Ishikawa (cell line): ENCODE measurements at regions not wholly inside any gene's neighbourhood (a gene's known extent, or its start where the extent isn't known, plus 50 kb on each side); places are given as distances from the start of the nearest gene placed in this dataset.

ENCODE experiments used
- CEBPB ChIP-seq: IDR thresholded peaks from 2 replicates; pipeline ENCODE4 v1.6.1; 2012
- CREB1 ChIP-seq: IDR thresholded peaks from 2 replicates; pipeline ENCODE4 v1.6.1; 2012; ENCODE audit warnings: low read depth
- EGR1 ChIP-seq: IDR thresholded peaks from 2 replicates; pipeline ENCODE4 v1.6.1; 2012
- EP300 ChIP-seq: IDR thresholded peaks from 2 replicates; pipeline ENCODE4 v1.6.1; 2012; ENCODE audit warnings: borderline replicate concordance
- FOXM1 ChIP-seq: IDR thresholded peaks from 2 replicates; pipeline ENCODE4 v1.6.1; 2012; ENCODE audit warnings: low read depth, borderline replicate concordance
- NFIC ChIP-seq: IDR thresholded peaks from 2 replicates; pipeline ENCODE4 v1.6.1; 2012
- RAD21 ChIP-seq: IDR thresholded peaks from 2 replicates; pipeline ENCODE4 v1.6.1; 2012; ENCODE audit warnings: low read depth
- TAF1 ChIP-seq: IDR thresholded peaks from 2 replicates; pipeline ENCODE4 v1.6.1; 2012; ENCODE audit warnings: low read depth, mild to moderate bottlenecking
- TCF12 ChIP-seq: IDR thresholded peaks from 2 replicates; pipeline ENCODE4 v1.6.1; 2012; ENCODE audit warnings: low read depth
- TEAD4 ChIP-seq: IDR thresholded peaks from 2 replicates; pipeline ENCODE4 v1.6.1; 2012
- YY1 ChIP-seq: IDR thresholded peaks from 2 replicates; pipeline ENCODE4 v1.6.1; 2012; ENCODE audit warnings: low read depth
- ZBTB7A ChIP-seq: IDR thresholded peaks from 2 replicates; pipeline ENCODE4 v1.6.1; 2012; ENCODE audit warnings: low read depth
- TF ChIP-seq, protein P1 (sequence below): IDR thresholded peaks from 2 replicates; pipeline ENCODE4 v1.6.1; 2012
- TF ChIP-seq, protein P2 (sequence below): IDR thresholded peaks from 2 replicates; pipeline ENCODE4 v1.6.1; 2012
- TF ChIP-seq, protein P3 (sequence below): IDR thresholded peaks from 2 replicates; pipeline ENCODE4 v1.6.1; 2012; ENCODE audit warnings: low read depth, mild to moderate bottlenecking

DNA sequence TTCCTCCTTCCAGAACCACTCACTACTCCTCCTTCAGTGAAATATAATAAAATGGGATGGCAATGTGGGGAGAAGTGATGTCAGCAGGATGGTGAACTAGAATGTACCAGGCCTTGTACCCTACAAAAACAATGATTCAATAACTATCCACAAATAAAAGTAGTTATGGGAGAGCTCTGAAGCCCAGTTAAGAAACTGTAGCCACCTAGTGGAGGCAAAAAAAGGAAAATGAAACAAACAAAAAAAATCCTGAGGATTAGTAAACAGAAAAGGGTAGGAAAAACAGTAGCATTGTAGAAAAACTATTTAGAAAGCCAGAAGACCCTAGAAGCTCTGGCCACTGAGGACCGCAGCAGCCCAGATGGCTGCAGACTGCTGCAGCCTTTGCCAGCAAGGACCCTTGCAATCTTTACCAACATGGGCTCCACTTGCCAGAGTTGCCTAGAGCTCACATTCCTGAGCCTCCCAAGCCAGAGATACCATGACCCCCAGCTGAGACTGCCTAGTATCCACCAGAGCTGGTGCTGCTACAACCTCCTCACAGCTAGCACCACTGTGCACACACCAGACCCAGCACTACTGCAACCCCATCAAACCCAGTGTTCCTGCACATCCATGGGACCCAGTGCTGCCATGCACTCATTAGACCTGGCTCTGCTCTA is 259.7 kb upstream of the MSX2 start:
- TF ChIP-seq EGR1 (no peak), TEAD4 (no peak), RAD21 (no peak), CEBPB (no peak), YY1 (no peak), EP300 (no peak), FOXM1 (no peak), NFIC (no peak), CREB1 (no peak), ZBTB7A (no peak), TAF1 (no peak), TCF12 (no peak)
- TF ChIP-seq, protein P1, sequence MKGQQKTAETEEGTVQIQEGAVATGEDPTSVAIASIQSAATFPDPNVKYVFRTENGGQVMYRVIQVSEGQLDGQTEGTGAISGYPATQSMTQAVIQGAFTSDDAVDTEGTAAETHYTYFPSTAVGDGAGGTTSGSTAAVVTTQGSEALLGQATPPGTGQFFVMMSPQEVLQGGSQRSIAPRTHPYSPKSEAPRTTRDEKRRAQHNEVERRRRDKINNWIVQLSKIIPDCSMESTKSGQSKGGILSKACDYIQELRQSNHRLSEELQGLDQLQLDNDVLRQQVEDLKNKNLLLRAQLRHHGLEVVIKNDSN = no peak
- TF ChIP-seq, protein P2, sequence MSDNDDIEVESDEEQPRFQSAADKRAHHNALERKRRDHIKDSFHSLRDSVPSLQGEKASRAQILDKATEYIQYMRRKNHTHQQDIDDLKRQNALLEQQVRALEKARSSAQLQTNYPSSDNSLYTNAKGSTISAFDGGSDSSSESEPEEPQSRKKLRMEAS = no peak
- TF ChIP-seq, protein P3, sequence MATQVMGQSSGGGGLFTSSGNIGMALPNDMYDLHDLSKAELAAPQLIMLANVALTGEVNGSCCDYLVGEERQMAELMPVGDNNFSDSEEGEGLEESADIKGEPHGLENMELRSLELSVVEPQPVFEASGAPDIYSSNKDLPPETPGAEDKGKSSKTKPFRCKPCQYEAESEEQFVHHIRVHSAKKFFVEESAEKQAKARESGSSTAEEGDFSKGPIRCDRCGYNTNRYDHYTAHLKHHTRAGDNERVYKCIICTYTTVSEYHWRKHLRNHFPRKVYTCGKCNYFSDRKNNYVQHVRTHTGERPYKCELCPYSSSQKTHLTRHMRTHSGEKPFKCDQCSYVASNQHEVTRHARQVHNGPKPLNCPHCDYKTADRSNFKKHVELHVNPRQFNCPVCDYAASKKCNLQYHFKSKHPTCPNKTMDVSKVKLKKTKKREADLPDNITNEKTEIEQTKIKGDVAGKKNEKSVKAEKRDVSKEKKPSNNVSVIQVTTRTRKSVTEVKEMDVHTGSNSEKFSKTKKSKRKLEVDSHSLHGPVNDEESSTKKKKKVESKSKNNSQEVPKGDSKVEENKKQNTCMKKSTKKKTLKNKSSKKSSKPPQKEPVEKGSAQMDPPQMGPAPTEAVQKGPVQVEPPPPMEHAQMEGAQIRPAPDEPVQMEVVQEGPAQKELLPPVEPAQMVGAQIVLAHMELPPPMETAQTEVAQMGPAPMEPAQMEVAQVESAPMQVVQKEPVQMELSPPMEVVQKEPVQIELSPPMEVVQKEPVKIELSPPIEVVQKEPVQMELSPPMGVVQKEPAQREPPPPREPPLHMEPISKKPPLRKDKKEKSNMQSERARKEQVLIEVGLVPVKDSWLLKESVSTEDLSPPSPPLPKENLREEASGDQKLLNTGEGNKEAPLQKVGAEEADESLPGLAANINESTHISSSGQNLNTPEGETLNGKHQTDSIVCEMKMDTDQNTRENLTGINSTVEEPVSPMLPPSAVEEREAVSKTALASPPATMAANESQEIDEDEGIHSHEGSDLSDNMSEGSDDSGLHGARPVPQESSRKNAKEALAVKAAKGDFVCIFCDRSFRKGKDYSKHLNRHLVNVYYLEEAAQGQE = no peak

DNA sequence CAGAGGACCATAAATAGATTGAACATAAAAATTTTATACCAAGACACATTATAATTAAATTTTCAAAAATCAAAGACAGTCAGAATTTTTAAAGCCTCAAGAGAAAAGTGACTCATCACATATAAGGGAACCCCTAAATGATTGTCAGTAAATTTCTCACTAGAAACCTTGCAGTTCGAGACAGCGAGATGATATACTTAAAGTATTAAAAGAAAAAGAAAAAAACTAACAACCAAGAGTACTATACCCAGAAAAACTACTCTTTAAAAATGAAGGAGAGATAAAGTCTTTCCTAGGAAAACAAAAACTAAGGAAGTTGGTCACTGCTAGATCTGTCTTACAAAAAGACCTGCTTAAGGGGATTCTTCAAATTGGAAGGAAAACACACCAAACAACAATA is 251.4 kb upstream of the MSX2 start:
- TF ChIP-seq TCF12 (no peak), EGR1 (no peak), RAD21 (no peak), NFIC (no peak), YY1 (no peak), CREB1 (no peak)
- TF ChIP-seq, protein P1 = no peak
- TF ChIP-seq, protein P2 = no peak
- TF ChIP-seq, protein P3 = no peak

DNA sequence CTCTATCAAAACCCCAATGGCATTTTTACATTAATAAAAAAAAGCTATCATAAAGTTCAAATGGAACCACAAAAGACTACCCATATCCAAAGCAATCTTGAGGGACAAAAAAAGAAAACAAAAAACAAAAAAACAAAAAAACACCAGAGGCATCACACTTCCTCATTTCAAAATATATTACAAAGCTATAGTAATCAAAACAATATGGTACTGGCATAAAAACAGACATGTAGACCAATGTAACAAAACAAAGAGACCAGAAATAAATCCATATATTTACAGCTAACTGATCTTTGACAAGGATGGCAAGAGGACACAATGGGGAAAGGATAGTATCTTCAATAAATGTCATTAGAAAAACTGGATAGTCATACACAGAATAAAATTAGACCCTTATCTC is 245.1 kb upstream of the MSX2 start:
- no peak for TF ChIP-seq FOXM1
- no peak for TF ChIP-seq YY1
- TF ChIP-seq, protein P2 = no peak
- TF ChIP-seq TAF1 = no peak
- no peak for TF ChIP-seq CREB1
- TF ChIP-seq CEBPB = no peak
- TF ChIP-seq TEAD4 = no peak
- TF ChIP-seq TCF12 = no peak

DNA sequence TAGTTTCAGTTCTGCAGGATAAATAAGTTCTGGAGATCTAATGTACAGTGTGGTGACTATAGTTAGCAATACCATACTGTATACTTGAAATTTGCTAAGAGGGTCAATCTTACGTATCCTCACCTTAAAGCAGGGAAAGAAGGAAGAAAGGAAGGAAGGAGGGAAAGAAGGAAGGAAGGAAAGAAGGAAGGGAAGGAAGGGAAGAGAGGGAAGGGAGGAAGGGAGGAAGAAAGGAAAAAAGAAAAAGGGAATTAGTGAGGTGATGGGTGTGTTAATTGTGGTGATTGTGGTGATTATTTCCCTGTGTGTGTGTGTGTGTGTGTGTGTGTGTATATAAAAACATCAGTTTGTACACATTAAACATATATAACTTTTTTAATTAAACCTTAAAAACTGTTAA is 242.6 kb upstream of the MSX2 start:
- no peak for TF ChIP-seq TEAD4
- TF ChIP-seq, protein P1 = no peak
- no peak for TF ChIP-seq NFIC
- TF ChIP-seq TAF1 = no peak
- TF ChIP-seq CREB1 = no peak
- TF ChIP-seq CEBPB = no peak

DNA sequence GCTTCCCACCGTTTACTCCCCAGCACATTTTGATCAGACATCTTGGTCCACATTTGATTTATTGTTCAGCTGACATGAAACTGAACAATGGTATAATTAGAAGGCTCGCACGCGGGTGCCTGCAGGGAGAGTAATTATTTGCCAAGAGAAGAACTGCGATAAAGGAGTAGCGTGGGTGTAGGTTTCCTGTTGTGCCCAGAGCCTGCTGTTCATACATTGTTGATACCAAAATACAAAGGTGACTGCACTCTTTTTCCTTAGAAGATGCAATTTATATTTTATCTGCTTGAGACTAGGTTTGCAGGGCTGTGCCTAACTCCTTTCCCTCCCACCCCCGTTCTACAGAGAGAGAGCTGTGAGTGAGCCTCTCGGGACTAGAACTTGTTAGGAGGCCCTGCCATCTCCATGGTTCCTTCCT is 241.8 kb upstream of the MSX2 start:
- TF ChIP-seq TAF1 (no peak), CREB1 (no peak), CEBPB (no peak), EGR1 (no peak), RAD21 (no peak), ZBTB7A (no peak), YY1 (no peak), TCF12 (no peak), TEAD4 (no peak), NFIC (no peak), FOXM1 (no peak)
- TF ChIP-seq, protein P3 = no peak
- TF ChIP-seq, protein P2 = no peak
- TF ChIP-seq, protein P1 = no peak
